Astrocyte (in vitro differentiated cells and primary cell): ENCODE measurements at regions not wholly inside any gene's neighbourhood (a gene's known extent, or its start where the extent isn't known, plus 50 kb on each side); places are given as distances from the start of the nearest gene placed in this dataset.

ENCODE experiments used
- EZH2 ChIP-seq: IDR thresholded peaks from 2 replicates; pipeline ENCODE4 v1.6.1; 2012; ENCODE audit warnings: mild to moderate bottlenecking, low read length, inconsistent platforms; ENCODE audit not compliant: insufficient read depth
- TF ChIP-seq, protein P1 (sequence below): IDR thresholded peaks from 2 replicates; pipeline ENCODE4 v1.5.1; 2011; ENCODE audit warnings: low read depth, mild to moderate bottlenecking, inconsistent platforms, low read length, moderate library complexity; ENCODE audit not compliant: insufficient read depth

DNA sequence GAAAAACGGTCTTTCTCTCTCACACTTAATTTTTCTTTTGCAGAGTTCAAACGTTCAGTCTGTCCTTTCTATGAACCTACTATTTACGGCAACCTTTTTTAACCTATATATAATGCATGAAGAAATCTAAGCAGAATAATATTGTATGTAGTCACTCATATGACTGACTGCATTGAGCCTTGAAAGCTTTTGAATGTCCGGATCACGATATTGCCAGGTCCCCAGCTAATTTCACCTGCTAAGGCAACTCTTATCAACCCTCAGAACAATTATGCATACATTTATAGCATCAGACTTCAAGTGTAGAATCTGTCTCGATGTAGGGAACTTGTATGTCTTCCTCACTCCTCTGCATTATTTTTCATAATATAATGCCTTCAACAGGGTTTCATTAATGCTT lies 1083.8 kb upstream of the KLHL29 start:
- no peak for TF ChIP-seq EZH2
- TF ChIP-seq, protein P1, sequence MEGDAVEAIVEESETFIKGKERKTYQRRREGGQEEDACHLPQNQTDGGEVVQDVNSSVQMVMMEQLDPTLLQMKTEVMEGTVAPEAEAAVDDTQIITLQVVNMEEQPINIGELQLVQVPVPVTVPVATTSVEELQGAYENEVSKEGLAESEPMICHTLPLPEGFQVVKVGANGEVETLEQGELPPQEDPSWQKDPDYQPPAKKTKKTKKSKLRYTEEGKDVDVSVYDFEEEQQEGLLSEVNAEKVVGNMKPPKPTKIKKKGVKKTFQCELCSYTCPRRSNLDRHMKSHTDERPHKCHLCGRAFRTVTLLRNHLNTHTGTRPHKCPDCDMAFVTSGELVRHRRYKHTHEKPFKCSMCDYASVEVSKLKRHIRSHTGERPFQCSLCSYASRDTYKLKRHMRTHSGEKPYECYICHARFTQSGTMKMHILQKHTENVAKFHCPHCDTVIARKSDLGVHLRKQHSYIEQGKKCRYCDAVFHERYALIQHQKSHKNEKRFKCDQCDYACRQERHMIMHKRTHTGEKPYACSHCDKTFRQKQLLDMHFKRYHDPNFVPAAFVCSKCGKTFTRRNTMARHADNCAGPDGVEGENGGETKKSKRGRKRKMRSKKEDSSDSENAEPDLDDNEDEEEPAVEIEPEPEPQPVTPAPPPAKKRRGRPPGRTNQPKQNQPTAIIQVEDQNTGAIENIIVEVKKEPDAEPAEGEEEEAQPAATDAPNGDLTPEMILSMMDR = no peak
